ENCODE measurements at regions not wholly inside any gene's neighbourhood (a gene's known extent, or its start where the extent isn't known, plus 50 kb on each side); places are given as distances from the start of the nearest gene placed in this dataset.

GRCh38 chr6:20286968-20287565 is 74.8 kb upstream of the MBOAT1 start:
- no peaks in the 10 kb centered on the region for H3K36me3 Mint-ChIP-seq (ENCODE audit: low read depth)
- CTCF ChIA-PET: interaction anchor here (0.6 kb wide), 1 partner anchor 12 kb away, joined by 3 read pairs; no protein-coding TSS in a partner anchor
- peaks cover 26% of the 10 kb centered on the region for H3K27me3 Mint-ChIP-seq (ENCODE audit: low read depth)
- peaks cover 8% of the 10 kb centered on the region for H3K9me3 Mint-ChIP-seq (ENCODE audit: insufficient read depth)
- peaks cover 6% of the 10 kb centered on the region for H3K4me1 Mint-ChIP-seq (ENCODE audit: low read depth)
- no peak overlapping the region for H3K4me3 Mint-ChIP-seq
- POLR2A ChIA-PET: no interaction called here
- no peak overlapping the region for H3K27ac Mint-ChIP-seq
- no peak for DNase-seq
- no peak for ATAC-seq

- peak; percentile 86 for DNase-seq
- Mint-ChIP-seq H3K27me3 (ENCODE audit: low read depth) (no peaks in the 10 kb centered on the region), H3K9me3 (ENCODE audit: insufficient read depth) (no peaks in the 10 kb centered on the region), H3K27ac (peak overlapping the region; percentile 44), H3K4me3 (no peak overlapping the region), H3K36me3 (ENCODE audit: low read depth) (no peaks in the 10 kb centered on the region), H3K4me1 (ENCODE audit: low read depth) (peaks cover 29% of the 10 kb centered on the region)
- ATAC-seq: peak; percentile 91
- POLR2A ChIA-PET: interaction anchor here (0.6 to 1.1 kb wide), 2 partner anchors 28 to 183 kb away, joined by 3 to 5 read pairs; no protein-coding TSS in a partner anchor
- CTCF ChIA-PET: interaction anchor here (0.6 to 4.1 kb wide), 15 partner anchors 13 to 272 kb away, joined by 3 to 36 read pairs (median 4); no protein-coding TSS in a partner anchor
These were observed 79.7 kb upstream of the MBOAT1 start for GRCh38 chr6:20291764-20292580.

DNA sequence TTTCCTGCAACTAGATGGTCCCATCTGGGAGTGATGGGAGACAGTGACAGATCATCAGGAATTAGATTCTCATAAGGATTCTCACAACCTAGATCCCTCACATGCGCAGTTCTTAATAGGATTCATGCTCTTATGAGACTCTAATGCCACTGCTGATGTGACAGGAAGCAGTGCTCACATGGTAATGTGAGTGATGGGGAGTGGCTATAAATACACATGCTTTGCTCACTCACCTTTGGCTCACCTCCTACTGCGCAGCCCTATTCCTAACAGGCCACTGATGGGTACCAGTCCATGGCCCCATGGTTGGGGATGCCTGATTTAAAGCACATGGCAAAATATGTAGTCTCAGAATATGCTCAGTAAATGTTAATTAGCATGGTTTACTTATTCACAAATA is 80.6 kb upstream of the MBOAT1 start:
- Mint-ChIP-seq H3K27ac (no peak overlapping the region), H3K4me3 (no peak overlapping the region), H3K9me3 (ENCODE audit: insufficient read depth) (no peaks in the 10 kb centered on the region), H3K27me3 (ENCODE audit: low read depth) (no peaks in the 10 kb centered on the region), H3K4me1 (ENCODE audit: low read depth) (peaks cover 29% of the 10 kb centered on the region), H3K36me3 (ENCODE audit: low read depth) (no peaks in the 10 kb centered on the region)
- ChIA-PET POLR2A (interaction anchor here (0.6 to 1.1 kb wide), 2 partner anchors 27 to 183 kb away, joined by 3 to 5 read pairs; no protein-coding TSS in a partner anchor), CTCF (interaction anchor here (1.0 to 1.9 kb wide), 9 partner anchors 14 to 235 kb away, joined by 3 to 12 read pairs (median 5); no protein-coding TSS in a partner anchor)
- ATAC-seq (no peak), DNase-seq (no peak)

DNA sequence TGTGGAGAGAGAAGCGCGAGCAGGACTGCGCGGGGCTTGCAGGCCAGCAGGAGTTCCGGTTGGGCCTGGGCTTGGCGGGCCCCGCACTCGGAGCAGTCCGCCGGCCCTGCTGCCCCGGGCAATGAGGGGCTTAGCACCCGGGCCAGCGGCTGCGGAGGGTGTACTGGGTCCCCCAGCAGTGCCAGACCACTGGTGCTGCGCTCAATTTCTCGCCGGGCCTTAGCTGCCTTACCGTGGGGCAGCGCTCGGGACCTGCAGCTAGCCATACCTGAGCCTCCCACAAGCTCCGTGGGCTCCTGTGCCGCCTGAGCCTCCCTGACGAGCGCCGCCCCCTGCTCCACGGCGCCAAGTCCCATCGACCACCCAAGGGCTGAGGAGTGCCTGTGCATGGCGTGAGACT is 89.0 kb upstream of the MBOAT1 start:
- Mint-ChIP-seq H3K9me3 (ENCODE audit: insufficient read depth) (no peaks in the 10 kb centered on the region), H3K36me3 (ENCODE audit: low read depth) (no peaks in the 10 kb centered on the region), H3K4me1 (ENCODE audit: low read depth) (no peaks in the 10 kb centered on the region), H3K27me3 (ENCODE audit: low read depth) (peaks cover 3% of the 10 kb centered on the region), H3K4me3 (no peak overlapping the region), H3K27ac (no peak overlapping the region)
- DNase-seq: no peak
- ATAC-seq: no peak
- ChIA-PET POLR2A (interaction anchor here (1.5 to 1.9 kb wide), 2 partner anchors 18 to 19 kb away, joined by 4 to 8 read pairs; no protein-coding TSS in a partner anchor), CTCF (interaction anchor here (2.6 kb wide), 1 partner anchor 227 kb away, joined by 7 read pairs; no protein-coding TSS in a partner anchor)

DNA sequence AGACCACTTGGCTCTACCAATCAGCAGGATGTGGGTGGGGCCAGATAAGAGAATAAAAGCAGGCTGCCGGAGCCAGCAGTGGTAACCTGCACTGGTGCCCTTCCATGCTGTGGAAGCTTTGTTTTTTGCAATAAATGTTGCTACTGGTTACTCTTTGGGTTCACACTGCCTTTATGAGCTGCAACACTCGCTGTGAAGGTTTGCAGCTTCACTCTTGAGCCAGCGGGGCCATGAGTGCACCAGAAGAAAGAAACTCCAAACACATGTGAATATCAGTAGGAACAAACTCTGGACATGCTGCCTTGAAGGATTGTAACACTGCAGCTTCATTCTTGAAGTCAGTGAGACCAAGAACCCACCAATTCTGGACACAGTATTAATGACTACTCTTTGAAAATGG is 89.9 kb upstream of the MBOAT1 start:
- H3K27me3 Mint-ChIP-seq (ENCODE audit: low read depth): peaks cover 3% of the 10 kb centered on the region
- ChIA-PET POLR2A (interaction anchor here (1.9 kb wide), 1 partner anchor 17 kb away, joined by 8 read pairs; no protein-coding TSS in a partner anchor), CTCF (interaction anchor here (0.7 kb wide), 1 partner anchor 226 kb away, joined by 4 read pairs; no protein-coding TSS in a partner anchor)
- no peaks in the 10 kb centered on the region for H3K9me3 Mint-ChIP-seq (ENCODE audit: insufficient read depth)
- no peaks in the 10 kb centered on the region for H3K4me1 Mint-ChIP-seq (ENCODE audit: low read depth)
- H3K4me3 Mint-ChIP-seq: no peak overlapping the region
- no peak overlapping the region for H3K27ac Mint-ChIP-seq
- DNase-seq (no peak), ATAC-seq (no peak)
- H3K36me3 Mint-ChIP-seq (ENCODE audit: low read depth): no peaks in the 10 kb centered on the region

- Mint-ChIP-seq H3K9me3 (ENCODE audit: insufficient read depth) (no peaks in the 10 kb centered on the region), H3K27me3 (ENCODE audit: low read depth) (peaks cover 3% of the 10 kb centered on the region), H3K4me3 (no peak overlapping the region), H3K27ac (no peak overlapping the region), H3K36me3 (ENCODE audit: low read depth) (no peaks in the 10 kb centered on the region), H3K4me1 (ENCODE audit: low read depth) (no peaks in the 10 kb centered on the region)
- no peak for DNase-seq
- ATAC-seq: no peak
- ChIA-PET POLR2A (interaction anchor here (1.9 kb wide), 1 partner anchor 17 kb away, joined by 8 read pairs; no protein-coding TSS in a partner anchor), CTCF (no interaction called here)
These were observed 90.5 kb upstream of the MBOAT1 start for GRCh38 chr6:20302702-20303251.

- H3K4me1 Mint-ChIP-seq (ENCODE audit: low read depth): no peaks in the 10 kb centered on the region
- ATAC-seq: no peak
- no peaks in the 10 kb centered on the region for H3K9me3 Mint-ChIP-seq (ENCODE audit: insufficient read depth)
- no peaks in the 10 kb centered on the region for H3K36me3 Mint-ChIP-seq (ENCODE audit: low read depth)
- CTCF ChIA-PET: no interaction called here
- H3K27ac Mint-ChIP-seq: no peak overlapping the region
- POLR2A ChIA-PET: no interaction called here
- no peak for DNase-seq
- H3K4me3 Mint-ChIP-seq: no peak overlapping the region
- peaks cover 8% of the 10 kb centered on the region for H3K27me3 Mint-ChIP-seq (ENCODE audit: low read depth)
These were observed 94.2 kb upstream of the MBOAT1 start for GRCh38 chr6:20306491-20306890.

- Mint-ChIP-seq H3K4me3 (no peak overlapping the region), H3K36me3 (ENCODE audit: low read depth) (no peaks in the 10 kb centered on the region), H3K9me3 (ENCODE audit: insufficient read depth) (no peaks in the 10 kb centered on the region), H3K4me1 (ENCODE audit: low read depth) (peaks cover 7% of the 10 kb centered on the region), H3K27me3 (ENCODE audit: low read depth) (peaks cover 5% of the 10 kb centered on the region), H3K27ac (no peak overlapping the region)
- DNase-seq: no peak
- ChIA-PET CTCF (no interaction called here), POLR2A (no interaction called here)
- ATAC-seq: no peak
These were observed 92.5 kb upstream of the E2F3 start for GRCh38 chr6:20309186-20309585.

DNA sequence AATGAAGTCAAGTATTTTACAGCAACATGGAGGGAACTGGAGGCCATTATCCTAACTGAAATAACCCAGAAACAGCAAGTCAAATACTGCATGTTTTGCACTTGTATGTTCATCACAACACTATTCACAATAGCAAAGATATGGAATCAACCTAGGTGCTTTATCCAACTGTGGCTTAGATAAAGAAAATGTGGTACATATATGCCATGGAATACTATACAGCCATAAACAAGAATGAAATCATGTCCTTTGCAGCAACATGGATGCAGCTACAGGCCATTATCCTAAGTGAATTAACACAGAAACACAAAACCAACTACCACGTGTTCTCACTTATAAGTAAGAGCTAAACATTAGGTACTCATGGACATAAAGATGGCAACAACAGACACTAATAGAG is 91.5 kb upstream of the E2F3 start:
- ChIA-PET POLR2A (interaction anchor here (0.6 to 1.8 kb wide), 2 partner anchors 10 to 175 kb away, joined by 3 to 12 read pairs; no protein-coding TSS in a partner anchor), CTCF (no interaction called here)

DNA sequence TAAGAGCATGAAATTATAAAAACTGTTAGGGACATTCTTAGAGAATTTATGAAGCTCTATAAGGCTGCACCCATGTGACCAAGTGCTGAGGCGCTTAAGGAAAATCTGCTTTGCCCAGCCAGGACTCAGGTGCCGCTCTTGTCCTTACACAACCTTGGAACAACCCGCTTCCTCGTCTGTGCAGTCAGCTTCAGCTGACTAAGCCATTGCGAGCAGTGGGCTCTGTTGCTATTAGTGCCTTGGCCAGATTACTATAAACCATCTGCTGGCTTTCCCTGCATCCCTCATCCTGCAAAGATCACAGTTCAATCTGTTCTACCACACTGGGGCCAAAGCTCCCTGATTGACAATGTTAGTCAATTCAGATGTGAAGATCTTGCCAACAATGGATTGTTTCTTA is 89.1 kb upstream of the E2F3 start:
- POLR2A ChIA-PET: interaction anchor here (0.9 kb wide), 2 partner anchors 57 to 91 kb away, joined by 3 to 4 read pairs; no protein-coding TSS in a partner anchor
- no peak overlapping the region for H3K27ac Mint-ChIP-seq
- H3K36me3 Mint-ChIP-seq (ENCODE audit: low read depth): no peaks in the 10 kb centered on the region
- no peaks in the 10 kb centered on the region for H3K9me3 Mint-ChIP-seq (ENCODE audit: insufficient read depth)
- peaks cover 11% of the 10 kb centered on the region for H3K4me1 Mint-ChIP-seq (ENCODE audit: low read depth)
- DNase-seq: no peak
- no peak for ATAC-seq
- CTCF ChIA-PET: interaction anchor here (0.9 to 1.3 kb wide), 2 partner anchors 54 to 92 kb away, joined by 3 to 4 read pairs; no protein-coding TSS in a partner anchor
- peaks cover 8% of the 10 kb centered on the region for H3K27me3 Mint-ChIP-seq (ENCODE audit: low read depth)
- no peak overlapping the region for H3K4me3 Mint-ChIP-seq

More for the DNA sequence above, 91.5 kb upstream of the E2F3 start:
- ATAC-seq (no peak), DNase-seq (no peak)
- H3K27ac Mint-ChIP-seq: no peak overlapping the region
- H3K36me3 Mint-ChIP-seq (ENCODE audit: low read depth): no peaks in the 10 kb centered on the region
- H3K9me3 Mint-ChIP-seq (ENCODE audit: insufficient read depth): no peaks in the 10 kb centered on the region
- H3K4me3 Mint-ChIP-seq: no peak overlapping the region
- peaks cover 10% of the 10 kb centered on the region for H3K4me1 Mint-ChIP-seq (ENCODE audit: low read depth)
- H3K27me3 Mint-ChIP-seq (ENCODE audit: low read depth): peaks cover 7% of the 10 kb centered on the region

GRCh38 chr6:20313051-20313450 is 88.6 kb upstream of the E2F3 start:
- DNase-seq: no peak
- peaks cover under 1% of the 10 kb centered on the region for H3K9me3 Mint-ChIP-seq (ENCODE audit: insufficient read depth)
- H3K36me3 Mint-ChIP-seq (ENCODE audit: low read depth): no peaks in the 10 kb centered on the region
- no peak overlapping the region for H3K27ac Mint-ChIP-seq
- ChIA-PET CTCF (interaction anchor here (0.9 to 1.3 kb wide), 2 partner anchors 54 to 92 kb away, joined by 3 to 4 read pairs; no protein-coding TSS in a partner anchor), POLR2A (interaction anchor here (0.9 kb wide), 2 partner anchors 56 to 90 kb away, joined by 3 to 4 read pairs; no protein-coding TSS in a partner anchor)
- peaks cover 11% of the 10 kb centered on the region for H3K4me1 Mint-ChIP-seq (ENCODE audit: low read depth)
- peaks cover 8% of the 10 kb centered on the region for H3K27me3 Mint-ChIP-seq (ENCODE audit: low read depth)
- H3K4me3 Mint-ChIP-seq: no peak overlapping the region
- no peak for ATAC-seq
